GM23248 (cell line): ENCODE measurements at regions not wholly inside any gene's neighbourhood (a gene's known extent, or its start where the extent isn't known, plus 50 kb on each side); places are given as distances from the start of the nearest gene placed in this dataset.

ENCODE experiments used
- EZH2 ChIP-seq: fragments of 200-600 bp; sonication (generic); IDR thresholded peaks from 2 replicates; pipeline ENCODE4 v1.6.1; 2018; ENCODE audit warnings: antibody characterized with exemption, mild to moderate bottlenecking; ENCODE audit not compliant: insufficient read depth, poor library complexity, severe bottlenecking
- EZH2phosphoT487 ChIP-seq: fragments of 200-600 bp; sonication (generic); IDR thresholded peaks from 2 replicates; pipeline ENCODE4 v1.6.1; 2018; ENCODE audit warnings: antibody characterized with exemption, moderate library complexity, mild to moderate bottlenecking, low read depth; ENCODE audit not compliant: insufficient read depth

DNA sequence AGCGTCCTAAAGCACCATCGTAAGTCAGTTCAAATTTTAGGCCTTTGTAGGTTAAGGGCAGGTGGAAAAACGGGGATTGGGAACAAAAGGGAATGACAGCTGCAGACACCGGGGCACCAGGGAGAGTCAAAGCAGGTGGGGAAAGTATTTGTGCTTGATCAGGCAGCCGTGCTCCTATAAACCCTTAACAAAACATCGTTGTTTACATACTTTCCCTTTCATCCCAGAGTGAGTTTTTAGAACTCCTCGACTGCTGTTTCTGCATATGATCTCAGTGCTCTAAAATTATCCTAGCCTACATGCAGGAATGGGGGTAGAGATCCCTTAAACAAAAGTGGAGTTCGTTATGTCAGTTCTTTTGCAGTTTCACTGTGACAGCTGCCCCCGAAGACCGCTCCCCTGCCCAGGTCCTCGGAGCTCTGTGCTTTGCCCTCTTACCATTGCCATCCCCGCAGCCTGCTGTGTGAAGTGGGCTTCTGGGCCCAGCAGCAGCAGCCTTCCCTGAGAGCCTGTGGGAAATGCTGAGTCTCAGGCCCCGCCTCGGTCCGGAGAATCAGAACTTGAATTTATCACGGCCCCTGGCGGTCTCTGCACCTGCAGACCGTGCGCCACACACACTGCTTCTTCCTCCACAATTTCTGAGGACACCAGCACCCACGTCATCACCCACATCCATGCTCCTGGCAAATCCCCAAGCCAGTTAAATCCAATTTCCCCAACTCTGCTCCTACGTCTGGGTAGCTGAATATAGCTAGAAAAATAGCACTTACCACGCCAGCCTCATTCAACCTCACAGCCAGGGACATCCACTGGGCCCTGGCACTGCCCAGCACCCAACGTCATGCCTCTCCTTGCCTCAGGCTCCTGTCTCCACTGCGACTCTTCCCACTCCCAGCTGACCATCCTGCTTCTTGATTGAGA is 86.8 kb downstream of the NSUN2 start:
- no peak for TF ChIP-seq EZH2
- no peak for TF ChIP-seq EZH2phosphoT487
